ENCODE measurements at regions not wholly inside any gene's neighbourhood (a gene's known extent, or its start where the extent isn't known, plus 50 kb on each side); places are given as distances from the start of the nearest gene placed in this dataset.

DNA sequence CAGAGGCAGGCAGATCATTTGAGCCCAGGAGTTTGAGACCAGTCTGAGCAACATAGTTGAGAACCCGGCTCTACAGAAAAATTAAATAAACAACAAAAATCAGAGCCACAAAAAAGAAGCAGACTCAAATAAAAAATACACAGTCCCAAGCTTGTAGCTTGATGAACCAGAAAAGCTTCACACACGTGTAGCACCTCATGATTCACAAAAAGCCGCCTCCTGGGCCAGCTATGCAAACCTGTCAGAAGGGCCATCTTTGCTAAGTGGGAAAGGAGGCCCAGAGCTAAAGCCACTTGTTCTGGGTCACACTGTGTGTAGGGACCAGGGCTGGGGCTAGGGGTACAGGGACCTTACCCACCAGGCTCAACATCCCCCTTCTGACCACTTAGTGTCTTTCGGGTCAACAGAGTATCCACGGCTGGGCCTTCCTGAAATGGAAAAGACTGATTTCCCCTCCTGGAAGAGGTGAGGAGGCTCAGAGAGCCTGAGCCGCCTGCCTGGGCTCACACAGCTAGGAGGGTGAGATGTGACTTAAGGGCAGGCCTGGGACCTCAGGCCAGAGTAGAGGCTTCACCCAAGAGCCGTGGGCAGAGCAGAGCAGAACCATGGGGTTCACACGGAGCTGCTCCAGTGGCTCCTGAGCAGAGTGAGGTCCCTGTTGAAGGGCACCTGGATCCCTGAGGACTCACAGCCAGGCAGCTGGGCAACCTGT is 269.6 kb downstream of the PARN start (continued):
- no peak for TF ChIP-seq TBL1XR1 (IDR thresholded peaks at IDR 0.05; ENCODE audit: low read length in 2 of 2)
- TF ChIP-seq GTF2F1 (IDR thresholded peaks at IDR 0.05; ENCODE audit: low read depth, low read length), result no peak
- TF ChIP-seq OTX1 (CRISPR knock-in tag; IDR thresholded peaks at IDR 0.05), result no peak
- TF ChIP-seq HIVEP1 (CRISPR knock-in tag; IDR thresholded peaks at IDR 0.05), result no peak
- no peak for TF ChIP-seq ATF7 (IDR thresholded peaks at IDR 0.05)
- TF ChIP-seq, protein P1, sequence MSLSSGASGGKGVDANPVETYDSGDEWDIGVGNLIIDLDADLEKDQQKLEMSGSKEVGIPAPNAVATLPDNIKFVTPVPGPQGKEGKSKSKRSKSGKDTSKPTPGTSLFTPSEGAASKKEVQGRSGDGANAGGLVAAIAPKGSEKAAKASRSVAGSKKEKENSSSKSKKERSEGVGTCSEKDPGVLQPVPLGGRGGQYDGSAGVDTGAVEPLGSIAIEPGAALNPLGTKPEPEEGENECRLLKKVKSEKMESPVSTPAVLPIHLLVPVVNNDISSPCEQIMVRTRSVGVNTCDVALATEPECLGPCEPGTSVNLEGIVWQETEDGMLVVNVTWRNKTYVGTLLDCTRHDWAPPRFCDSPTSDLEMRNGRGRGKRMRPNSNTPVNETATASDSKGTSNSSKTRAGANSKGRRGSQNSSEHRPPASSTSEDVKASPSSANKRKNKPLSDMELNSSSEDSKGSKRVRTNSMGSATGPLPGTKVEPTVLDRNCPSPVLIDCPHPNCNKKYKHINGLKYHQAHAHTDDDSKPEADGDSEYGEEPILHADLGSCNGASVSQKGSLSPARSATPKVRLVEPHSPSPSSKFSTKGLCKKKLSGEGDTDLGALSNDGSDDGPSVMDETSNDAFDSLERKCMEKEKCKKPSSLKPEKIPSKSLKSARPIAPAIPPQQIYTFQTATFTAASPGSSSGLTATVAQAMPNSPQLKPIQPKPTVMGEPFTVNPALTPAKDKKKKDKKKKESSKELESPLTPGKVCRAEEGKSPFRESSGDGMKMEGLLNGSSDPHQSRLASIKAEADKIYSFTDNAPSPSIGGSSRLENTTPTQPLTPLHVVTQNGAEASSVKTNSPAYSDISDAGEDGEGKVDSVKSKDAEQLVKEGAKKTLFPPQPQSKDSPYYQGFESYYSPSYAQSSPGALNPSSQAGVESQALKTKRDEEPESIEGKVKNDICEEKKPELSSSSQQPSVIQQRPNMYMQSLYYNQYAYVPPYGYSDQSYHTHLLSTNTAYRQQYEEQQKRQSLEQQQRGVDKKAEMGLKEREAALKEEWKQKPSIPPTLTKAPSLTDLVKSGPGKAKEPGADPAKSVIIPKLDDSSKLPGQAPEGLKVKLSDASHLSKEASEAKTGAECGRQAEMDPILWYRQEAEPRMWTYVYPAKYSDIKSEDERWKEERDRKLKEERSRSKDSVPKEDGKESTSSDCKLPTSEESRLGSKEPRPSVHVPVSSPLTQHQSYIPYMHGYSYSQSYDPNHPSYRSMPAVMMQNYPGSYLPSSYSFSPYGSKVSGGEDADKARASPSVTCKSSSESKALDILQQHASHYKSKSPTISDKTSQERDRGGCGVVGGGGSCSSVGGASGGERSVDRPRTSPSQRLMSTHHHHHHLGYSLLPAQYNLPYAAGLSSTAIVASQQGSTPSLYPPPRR (CRISPR knock-in tag; IDR thresholded peaks at IDR 0.05; ENCODE audit: borderline replicate concordance), result no peak
